ENCODE measurements at regions not wholly inside any gene's neighbourhood (a gene's known extent, or its start where the extent isn't known, plus 50 kb on each side); places are given as distances from the start of the nearest gene placed in this dataset.
"Not testable (repeated sequence)": the region's sequence is repeated elsewhere in the genome, so short reads cannot be mapped to it uniquely, and the experiment has no call there.

DNA sequence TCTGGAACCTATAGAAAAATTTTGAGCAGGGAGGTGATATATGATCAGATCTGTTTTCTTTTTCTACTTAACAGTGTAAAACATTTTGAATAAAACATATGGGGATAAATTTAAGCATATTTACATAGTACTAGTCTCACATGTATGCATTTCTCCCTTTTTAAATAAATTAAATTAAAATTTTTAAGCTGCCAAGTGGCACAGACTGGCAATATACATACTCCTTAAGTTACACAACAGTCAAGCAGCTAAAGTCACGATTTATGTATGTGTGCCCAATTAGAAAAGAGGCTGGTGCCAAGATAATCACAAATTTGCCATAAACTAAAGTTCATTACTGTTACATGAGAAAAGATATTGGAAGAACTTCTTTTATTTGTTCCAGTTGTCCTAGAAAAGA is 532.0 kb downstream of the RWDD3 start:
- DNase-seq (ENCODE audit: low spot score): no peak

DNA sequence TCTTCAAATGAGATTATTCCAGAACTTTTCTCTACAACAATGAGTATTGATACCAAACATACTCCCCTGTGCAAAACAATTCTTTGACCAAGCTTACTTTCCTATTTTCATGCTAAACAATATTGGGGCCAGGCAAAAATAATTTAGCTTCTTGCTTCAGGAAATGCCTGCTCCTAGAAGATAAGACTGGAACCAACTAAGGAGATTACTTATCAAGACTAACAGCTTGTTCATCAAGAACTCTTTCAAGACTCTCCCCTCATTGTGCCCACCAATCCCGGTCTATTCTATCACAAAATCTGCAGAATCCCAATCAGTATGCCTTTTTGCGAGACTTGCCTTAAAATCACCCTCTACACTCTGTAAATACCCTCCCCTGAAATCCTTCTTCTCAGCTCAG is 536.6 kb downstream of the RWDD3 start:
- DNase-seq (ENCODE audit: low spot score): no peak

DNA sequence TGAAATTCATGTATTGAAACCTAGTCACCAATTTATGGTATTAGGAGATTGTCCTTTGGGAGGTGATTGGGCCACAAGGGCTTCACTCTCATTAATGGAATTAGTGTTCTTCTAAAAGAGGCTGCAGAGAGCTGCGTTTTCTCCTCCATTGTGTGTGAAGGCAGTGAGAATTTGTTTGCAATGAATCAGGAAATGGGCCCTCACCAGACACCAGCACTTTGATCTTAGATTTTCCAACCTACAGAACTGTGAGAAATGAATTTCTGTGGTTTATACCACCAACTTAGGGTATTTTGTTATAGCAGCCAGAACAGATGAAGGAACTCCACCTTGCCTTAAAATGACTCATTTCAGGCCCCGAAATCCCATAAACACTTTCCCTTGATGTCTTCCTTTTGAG is 544.2 kb downstream of the RWDD3 start:
- no peak for DNase-seq (ENCODE audit: low spot score)

DNA sequence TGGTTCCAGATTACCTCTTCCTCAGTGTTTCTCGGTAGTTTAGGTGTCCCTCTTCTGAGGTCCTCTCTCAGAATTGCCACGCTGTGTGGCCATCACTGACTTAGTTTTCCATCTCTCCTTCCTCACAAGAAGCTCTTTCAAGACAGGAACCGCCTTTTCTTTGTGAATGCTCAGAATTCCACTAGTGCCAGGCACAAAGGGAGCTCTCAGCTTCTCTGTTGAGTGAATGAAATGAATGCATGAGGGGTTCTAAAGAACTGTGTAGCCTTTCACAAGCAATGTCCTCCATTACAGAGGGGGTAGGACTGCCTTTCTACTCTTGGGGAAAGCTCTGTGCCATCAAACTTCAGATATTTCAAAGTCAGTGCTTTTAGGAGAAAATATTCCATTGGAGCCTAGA is 546.8 kb downstream of the RWDD3 start:
- DNase-seq (ENCODE audit: low spot score): no peak

DNA sequence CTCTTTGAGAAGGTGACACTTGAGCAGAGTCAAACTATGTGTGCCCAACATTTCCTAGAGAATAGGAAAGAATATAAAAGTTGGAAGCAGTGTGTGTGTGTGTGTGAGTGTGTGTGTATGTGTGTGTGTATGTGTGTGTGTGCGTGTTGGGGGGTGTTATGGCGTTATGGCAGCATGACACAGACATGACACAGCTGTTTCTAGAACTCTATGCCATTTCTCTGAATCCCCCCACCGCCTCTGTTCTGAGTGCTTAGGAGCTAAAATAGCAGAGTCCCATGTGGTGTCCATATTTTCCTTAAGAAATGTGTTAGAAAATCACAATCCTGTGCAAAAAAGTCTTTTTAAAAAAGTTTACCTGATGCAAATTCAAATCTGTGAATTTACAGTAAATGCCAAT is 556.1 kb downstream of the RWDD3 start:
- no peak for DNase-seq (ENCODE audit: low spot score)

DNA sequence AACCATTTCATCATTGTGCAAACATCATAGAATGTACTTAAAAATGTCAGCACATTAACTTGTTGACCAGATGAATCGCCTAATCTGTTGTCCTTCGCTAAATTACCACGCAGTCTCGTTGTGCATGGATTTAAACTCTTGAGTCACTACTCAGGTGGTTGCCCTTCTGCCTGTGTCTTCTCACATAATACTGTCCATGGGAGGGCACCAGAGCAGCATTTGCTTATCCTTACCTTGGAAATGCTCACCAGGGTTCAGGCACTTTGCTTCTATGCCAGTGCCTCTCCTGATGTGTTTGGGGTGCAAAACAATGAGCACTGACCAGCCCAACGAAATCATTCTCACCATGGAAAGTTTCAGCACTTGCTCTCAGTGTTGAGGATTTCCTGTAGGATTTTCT is 559.9 kb downstream of the RWDD3 start:
- DNase-seq (ENCODE audit: low spot score): no peak

DNA sequence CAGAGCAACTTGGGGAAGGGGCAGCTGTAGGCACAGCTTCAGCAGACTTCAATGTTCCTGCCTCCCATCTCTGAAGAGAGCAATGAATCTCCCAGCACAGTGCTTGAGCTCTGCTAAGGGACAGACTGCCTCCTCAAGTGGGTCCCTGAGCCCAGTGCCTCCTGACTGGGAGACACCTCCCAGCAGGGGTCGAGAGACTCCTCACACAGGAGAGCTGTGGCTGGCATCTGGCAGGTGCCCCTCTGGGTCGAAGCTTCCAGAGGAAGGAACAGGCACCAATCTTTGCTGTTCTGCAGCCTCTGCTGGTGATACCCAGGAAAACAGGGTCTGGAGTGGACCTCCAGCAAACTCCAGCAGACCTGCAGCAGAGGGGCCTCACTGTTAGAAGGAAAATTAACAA is 563.8 kb downstream of the RWDD3 start:
- not testable (repeated sequence) for DNase-seq (ENCODE audit: low spot score)

DNA sequence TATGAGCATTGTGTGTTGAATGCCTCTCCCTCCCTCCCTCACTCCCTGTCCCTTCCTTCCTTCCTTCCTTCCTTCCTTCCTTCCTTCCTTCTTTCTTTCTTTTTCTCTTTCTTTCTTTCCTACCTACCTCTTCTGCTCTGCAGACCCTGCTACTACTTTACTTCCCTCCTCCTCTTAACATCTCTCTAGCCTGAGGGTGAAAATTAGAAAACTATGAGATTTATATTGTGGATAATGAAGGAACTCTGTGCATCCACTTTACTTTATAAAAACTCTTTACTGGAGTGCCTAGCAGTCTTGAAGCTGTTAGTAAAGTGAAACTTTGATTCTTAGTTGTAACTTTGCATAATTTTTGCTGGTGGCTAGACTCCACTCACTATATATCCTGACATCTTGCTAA is 572.2 kb downstream of the RWDD3 start:
- no peak for DNase-seq (ENCODE audit: low spot score)

DNA sequence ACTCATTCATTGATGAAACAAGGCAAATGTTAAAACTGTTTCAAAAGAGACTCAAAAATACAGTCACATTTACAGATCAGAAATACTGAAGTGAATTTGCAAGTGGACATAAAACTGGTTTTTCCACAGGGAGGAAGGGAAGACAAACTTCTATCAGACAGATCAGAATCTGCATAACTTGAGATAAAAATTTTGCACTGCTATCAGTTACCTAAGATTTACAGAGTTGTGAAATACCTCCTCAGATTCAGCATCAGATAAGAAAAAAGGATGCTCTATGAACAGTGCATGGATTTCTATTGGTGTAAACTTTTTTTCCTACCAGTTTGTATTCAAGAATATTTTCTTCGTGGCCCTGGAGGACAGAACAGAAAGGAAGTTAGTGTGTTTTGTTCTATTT is 575.4 kb downstream of the RWDD3 start:
- no peak for DNase-seq (ENCODE audit: low spot score)

DNA sequence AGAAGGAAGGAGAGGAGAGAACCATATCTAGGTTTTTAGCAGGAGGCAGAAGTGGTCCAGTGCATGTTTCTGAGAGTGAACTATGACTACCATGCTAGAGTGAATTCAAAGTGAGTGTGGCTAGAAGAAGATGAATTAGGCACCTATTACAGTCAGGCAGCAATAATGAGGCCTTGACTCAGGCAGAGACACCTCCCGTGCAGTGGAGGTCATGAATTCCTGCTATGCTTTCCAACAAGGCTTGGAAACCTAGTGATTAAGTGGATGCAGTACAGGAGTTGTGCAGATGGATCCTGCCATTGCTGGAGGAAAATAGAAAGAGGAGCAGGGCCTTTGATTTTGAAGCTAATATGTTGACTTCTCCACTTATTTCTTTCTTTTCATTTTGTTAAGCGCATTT is 581.5 kb downstream of the RWDD3 start:
- no peak for DNase-seq (ENCODE audit: low spot score)

DNA sequence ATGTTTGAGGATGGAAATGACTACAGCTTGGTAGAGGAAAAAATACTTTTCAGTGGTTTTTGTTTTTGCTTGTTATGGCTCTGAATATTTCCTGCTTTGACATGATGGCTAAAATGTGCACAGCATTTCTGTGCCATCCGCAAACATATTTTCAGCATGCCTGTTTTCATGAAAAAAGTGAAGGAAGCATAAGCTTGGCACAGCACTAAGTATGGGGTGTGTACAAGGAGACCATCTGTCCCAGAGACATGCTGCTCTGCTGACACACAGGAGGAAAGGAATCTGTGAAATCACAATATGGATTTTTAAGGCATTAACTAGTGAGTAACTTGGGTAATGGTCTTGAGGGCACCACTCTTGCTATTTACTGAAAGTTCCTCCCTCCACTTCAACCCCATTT is 595.5 kb downstream of the RWDD3 start:
- no peak for DNase-seq (ENCODE audit: low spot score)

DNA sequence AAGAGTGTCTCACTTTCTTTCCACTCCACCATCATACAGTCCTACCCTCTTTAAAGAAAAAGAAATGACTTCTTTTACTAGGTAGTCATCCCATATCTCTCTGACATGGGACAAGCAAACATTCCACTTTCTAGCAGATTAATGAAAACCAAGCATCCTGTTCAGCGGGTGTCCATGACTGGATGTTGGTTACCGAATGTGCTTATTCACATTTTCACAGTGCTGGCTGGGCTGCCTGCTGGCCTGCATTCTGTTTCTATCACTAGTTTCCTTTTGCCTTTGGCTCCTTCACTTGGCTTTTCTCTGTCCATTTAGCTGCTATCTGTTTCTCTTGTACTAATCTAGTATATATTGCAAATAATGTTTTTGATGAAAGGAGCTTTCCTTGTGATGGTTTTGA is 598.4 kb downstream of the RWDD3 start:
- no peak for DNase-seq (ENCODE audit: low spot score)

DNA sequence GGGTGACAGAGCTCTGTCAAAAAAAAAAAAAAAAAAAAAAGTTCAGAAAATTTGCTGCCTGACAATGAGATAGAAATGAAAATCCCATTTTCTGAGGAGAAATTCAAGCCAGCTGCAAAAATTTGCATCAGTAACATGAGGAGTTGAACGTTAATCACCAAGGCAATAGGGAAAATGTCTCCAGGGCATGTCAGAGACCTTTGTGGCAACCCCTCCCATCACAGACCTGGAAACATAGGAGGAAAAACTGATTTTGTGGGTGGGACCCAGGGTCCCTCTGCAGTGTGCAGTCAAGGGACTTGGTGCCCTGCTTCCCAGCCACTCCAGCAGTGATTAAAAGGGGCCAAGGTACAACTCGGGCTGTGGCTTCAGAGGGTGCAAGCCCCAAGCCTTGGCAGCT is 615.4 kb downstream of the RWDD3 start:
- DNase-seq (ENCODE audit: low spot score): no peak

DNA sequence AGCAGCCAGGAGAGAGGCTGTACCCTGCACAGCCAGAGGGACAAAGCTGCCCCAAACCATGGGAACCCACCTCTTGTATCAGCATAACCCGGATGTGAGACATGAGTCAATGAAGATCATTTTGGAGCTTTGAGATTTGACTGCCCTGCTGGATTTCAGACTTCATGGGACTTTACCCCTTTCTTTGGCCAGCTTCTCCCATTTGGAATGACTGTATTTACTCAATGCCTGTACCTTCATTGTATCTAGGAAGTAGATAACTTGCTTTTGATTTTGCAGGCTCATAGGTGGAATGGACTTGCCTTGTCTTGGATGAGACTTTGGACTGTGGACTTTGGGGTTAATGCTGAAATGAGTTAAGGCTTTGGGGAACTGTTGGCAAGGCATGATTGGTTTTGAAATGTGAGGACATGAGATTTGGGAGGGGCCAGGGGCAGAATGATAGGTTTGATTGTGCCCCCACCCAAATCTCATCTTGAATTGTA is 616.2 kb downstream of the RWDD3 start:
- no peak for DNase-seq (ENCODE audit: low spot score)

DNA sequence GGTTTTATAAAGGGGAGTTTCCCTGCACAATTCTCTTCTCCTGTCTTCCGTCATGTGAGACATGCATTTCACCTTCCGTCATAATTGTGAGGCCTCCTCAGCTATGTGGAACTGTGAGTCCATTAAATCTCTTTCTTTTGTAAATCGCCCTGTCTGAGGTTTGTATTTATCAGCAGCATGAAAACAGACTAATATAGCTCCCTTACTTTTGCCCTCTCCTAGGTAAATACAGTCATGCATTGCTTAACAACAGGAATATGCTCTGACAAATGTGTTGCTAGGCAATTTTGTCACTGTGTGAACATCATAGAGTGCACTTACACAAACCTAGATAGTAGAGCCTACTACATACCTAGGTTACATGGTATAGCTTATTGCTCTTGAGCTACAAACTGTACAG is 616.8 kb downstream of the RWDD3 start:
- DNase-seq (ENCODE audit: low spot score): no peak

DNA sequence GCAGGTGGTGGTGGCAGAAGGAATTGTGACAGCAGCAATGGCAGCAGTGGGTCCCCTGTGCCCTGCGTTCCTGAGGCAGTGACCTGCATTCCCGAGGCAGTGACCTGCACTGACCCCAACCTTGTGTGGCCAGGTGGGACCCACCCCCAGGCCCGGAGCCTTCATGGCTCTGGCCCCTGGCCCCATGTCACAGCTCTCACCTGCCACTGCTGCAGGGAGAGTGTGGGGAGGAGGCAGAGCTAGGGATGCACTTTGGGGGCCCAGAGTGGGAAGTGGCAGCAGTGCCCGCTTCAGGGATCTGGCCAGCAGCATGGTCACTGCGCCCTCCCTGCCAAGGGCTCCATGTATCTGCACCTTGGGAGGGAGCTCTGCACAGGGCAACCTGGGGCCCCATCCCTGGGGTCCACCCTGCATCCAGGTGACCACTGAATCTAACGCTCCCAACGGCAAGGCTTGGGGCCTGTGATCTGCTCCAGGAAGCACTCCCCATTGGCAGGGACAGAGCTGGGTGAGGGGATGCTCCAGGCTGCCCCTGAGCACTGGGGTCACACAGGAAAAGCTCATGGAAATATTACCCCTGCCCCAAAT is 618.6 kb downstream of the RWDD3 start:
- DNase-seq (ENCODE audit: low spot score): no peak

DNA sequence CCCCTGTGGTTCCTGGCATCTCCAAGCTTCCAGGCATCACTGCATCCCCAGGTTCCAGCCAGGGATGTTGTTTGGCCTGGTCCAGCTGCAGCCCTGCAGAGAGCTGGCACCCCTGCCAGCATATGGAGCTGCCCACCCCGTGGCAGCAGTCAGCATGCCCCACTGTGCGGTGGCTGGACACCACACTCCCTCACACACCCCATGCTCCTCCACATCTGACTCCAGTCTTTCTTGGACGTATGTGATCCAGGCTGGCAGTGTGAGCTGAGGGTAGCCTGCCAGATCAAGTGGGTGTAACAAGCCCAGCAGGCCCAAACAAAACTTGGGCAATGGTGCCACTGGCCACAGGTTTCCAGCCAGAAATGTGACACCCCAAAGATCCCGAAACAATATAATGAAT is 620.4 kb downstream of the RWDD3 start:
- no peak for DNase-seq (ENCODE audit: low spot score)

DNA sequence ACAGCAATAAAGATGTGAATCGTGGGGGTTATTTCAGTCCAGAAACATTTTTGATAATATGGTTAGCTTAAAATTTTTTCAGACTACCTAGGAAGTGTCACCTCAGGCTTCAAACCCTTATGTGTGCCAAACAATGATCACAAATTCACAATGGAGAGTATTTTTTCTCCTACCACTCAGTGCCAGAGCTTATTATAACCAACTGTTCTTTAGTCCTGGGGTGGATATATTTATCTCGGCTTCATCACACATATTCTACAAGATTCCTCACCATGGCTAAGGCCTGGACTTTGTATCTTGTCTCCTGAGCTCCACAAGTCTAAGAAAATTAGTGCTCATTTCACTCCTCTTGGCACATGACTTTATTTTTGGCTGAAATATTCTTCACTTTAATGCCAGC is 629.1 kb downstream of the RWDD3 start:
- DNase-seq (ENCODE audit: low spot score): no peak

DNA sequence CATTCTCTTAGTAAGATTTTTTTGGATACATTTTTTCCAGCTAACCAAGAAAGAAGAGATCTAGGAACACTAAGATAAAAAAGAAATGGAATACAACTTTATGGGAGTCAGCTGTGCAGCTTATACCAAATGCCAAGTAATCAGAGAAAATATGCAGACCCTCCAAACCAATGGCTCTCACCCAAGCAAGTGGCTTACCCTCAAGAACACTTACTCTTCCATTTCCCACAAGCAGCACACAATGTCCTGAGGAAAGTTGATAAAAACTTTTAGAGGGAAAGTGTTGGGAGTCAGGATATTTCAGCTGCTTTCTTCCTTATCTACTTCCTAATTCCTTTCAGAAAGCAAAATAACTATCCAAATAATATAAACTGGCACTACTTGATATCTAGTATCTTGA is 631.8 kb downstream of the RWDD3 start:
- DNase-seq (ENCODE audit: low spot score): no peak

DNA sequence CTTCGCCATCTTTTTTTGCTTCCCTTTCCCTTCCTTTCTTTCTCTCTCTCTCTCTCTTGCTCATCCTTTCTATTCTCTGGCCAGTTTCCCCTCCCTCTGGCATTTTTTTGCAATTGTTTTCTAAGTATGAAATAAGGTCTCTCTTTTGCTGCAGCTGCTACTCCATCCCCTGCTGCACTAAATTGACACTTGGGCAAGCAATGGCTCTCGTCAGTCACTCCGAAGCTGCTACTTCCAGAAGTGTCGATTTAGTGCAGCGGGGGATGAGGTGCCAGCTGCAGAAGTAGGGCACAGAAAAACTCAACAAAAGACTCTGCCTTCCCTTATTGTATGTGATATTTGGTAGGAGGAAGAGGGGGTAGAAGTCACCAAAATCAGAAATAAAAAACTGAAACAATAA is 642.3 kb downstream of the RWDD3 start:
- DNase-seq (ENCODE audit: low spot score): no peak

DNA sequence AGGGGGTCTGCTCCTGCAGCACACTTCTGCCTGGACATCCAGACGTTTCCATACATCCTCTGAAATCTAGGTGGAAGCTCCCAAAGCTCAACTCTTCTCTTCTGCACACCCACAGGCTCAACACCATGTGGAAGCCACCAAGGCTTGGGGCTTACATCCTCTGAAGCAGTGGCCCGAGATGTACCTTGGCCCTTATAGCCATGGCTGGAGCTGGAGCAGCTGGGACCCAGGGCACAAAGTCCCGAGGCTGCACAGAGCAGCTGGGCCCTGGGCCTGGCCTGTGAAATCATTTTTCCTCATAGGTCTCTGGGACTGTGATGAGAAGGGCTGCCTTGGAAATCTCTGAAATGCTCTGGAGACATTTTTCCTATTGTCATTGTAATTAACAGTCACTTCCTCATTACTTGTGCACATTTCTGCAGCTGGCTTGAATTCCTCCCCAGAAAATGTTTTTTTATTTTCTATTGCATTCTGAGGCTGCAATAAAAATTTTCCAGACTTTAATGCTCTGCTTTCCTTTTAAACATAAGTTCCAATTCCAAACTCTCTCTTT is 645.6 kb downstream of the RWDD3 start:
- DNase-seq (ENCODE audit: low spot score): no peak

DNA sequence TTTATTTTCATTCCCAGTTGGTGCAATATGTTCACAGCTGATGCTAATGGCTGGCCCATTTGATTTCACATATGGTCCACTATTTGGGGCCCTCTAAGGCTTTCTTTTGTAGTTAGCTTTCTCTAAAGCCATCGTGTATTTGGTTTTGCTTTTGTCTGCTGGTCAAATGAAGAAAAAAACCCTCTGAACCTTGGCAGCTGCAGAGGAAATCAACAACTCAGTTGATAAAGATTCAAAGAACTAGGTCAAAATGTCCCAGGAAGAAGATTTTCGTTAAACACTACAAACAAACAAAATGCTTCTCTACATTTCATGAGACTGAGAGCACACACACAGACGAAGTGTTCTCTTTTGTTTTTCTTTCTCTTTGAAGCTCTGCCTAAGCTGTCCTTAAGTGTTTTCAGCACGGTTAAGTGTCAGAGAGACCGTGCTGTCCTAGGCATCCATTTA is 655.0 kb downstream of the RWDD3 start:
- no peak for DNase-seq (ENCODE audit: low spot score)

DNA sequence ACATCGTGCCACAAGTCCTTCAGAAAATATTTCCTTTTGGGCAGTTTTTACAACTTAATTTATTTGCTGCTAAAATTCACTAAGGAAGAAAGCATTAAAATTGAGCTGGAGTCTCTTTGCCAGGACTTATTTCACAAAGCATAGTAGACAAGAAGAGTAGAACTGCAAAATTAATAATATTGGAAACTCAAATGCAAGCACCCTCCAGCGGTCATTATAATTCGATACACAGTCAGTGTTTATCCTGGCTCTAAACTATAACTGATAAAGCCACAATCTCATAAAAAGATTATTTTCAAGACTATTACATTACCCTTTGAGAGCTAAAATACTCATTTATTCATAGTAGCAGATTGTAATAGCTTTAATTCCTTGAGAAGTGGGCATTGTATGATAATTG is 655.4 kb downstream of the RWDD3 start:
- DNase-seq (ENCODE audit: low spot score): no peak

DNA sequence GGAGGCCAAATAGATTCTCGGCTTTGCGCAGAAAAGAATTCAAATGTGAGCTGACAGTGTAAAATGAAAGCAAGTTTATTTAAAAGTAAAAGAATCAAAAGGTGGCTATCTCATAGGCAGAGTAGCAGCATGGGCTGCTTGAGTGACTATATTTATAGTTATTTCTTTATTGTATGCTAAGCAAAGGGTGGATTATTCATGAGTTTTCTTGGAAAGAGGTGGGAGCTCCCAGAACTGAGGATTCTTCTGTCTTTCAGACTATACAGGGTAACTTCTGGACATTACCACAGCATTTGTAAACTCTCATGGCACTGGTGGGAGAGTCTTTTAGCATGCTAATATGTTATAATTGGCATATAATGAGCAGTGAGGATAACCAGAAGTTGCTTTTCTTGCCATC is 659.9 kb downstream of the RWDD3 start:
- no peak for DNase-seq (ENCODE audit: low spot score)

DNA sequence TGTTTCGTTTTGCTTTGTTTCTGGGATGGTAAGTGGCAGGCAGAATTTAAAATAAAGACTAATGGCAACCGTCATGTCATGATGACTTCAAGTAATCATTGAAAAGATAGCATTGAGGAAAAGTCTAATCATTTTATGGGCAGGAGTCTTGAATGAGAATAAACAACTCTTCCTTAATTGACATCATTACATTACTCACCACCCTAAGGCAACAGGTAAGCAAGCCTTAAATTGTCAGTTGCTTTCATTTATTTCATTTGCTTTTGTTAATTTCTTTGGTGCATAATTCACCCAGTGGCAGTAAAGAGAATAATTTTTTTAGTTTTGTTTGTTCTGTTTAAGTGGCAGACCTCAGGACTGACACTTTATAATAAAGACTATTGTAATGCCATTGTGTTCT is 669.0 kb downstream of the RWDD3 start:
- no peak for DNase-seq (ENCODE audit: low spot score)

Measured in ecto neural progenitor cell (in vitro differentiated cells).